Endothelial cell of umbilical vein (primary cell): ENCODE measurements at regions not wholly inside any gene's neighbourhood (a gene's known extent, or its start where the extent isn't known, plus 50 kb on each side); places are given as distances from the start of the nearest gene placed in this dataset.
"Not testable (repeated sequence)": the region's sequence is repeated elsewhere in the genome, so short reads cannot be mapped to it uniquely, and the experiment has no call there.

Source experiments
- BruUV-seq: library from RNA; stranded (reverse); fragments of 400-500 nt; replicated peaks from 2 replicates; lab custom pipeline; 2021; lab: Mats Ljungman, UMichigan
- CTCF ChIA-PET: fragments of 300-600, 350-600 bp; sonication (Branson Sonifier 250); formaldehyde crosslinking; loops from one replicate; lab custom pipeline; 2021; ENCODE audit warnings: antibody characterized with exemption, inconsistent platforms; lab: Charles Lee
- POLR2A ChIA-PET: fragments of 300-600, 350-600 bp; sonication (Branson Sonifier 250); formaldehyde crosslinking; loops from one replicate; lab custom pipeline; 2021; ENCODE audit warnings: antibody characterized with exemption, inconsistent platforms; lab: Charles Lee
- DNase-seq: peaks from one replicate; pipeline ENCODE4 v3.0.0-alpha.2; 2011; ENCODE audit warnings: low read depth, low spot score
- FAIRE-seq: peaks from 2 replicates; lab custom pipeline; 2011; peaks lifted over from hg19 to GRCh38; lab: Jason Lieb, UNC
- H2AFZ ChIP-seq: 2 replicates; pipeline ENCODE4 v1.6.0; 2012; ENCODE audit warnings: low read depth, low read length, control low read depth, inconsistent platforms
- H3K27ac ChIP-seq: 2 replicates; pipeline ENCODE4 v1.5.1; 2011; ENCODE audit warnings: low read depth, mild to moderate bottlenecking, control low read depth, low read length, moderate library complexity; ENCODE audit not compliant: insufficient read depth
- H3K27me3 ChIP-seq, 2 experiments: 2 replicates each; pipeline versions ENCODE4 v1.6.0 to v1.6.1; 2011; ENCODE audit warnings: low read length in 2 of 2, mixed read lengths in 1 of 2; ENCODE audit not compliant: control insufficient read depth in 2 of 2, insufficient read depth in 2 of 2
- H3K36me3 ChIP-seq, 2 experiments: 2 replicates in 1 of 2; 3 replicates in 1 of 2; pipeline ENCODE4 v1.5.1; 2011; ENCODE audit warnings: low read length in 2 of 2, mild to moderate bottlenecking in 1 of 2, moderate library complexity in 1 of 2; ENCODE audit not compliant: control insufficient read depth in 2 of 2, insufficient read depth in 2 of 2; ENCODE audit errors: extremely low read depth in 1 of 2
- H3K4me1 ChIP-seq: 3 replicates; pipeline ENCODE4 v1.5.1; 2011; ENCODE audit warnings: mild to moderate bottlenecking, low read length; ENCODE audit not compliant: control insufficient read depth, insufficient read depth; ENCODE audit errors: extremely low read depth
- H3K4me2 ChIP-seq: 2 replicates; pipeline ENCODE4 v1.6.1; 2011; ENCODE audit warnings: low read length, control low read depth, mixed read lengths; ENCODE audit not compliant: insufficient read depth
- H3K4me3 ChIP-seq, 3 experiments: fragments of 200-600 bp in 1 of 3; sonication (generic), shearing (Covaris generic) in 1 of 3; replicated peaks in 1 of 3; 2 replicates each; pipeline ENCODE4 v1.5.1; 2011 to 2016; ENCODE audit warnings: control low read depth in 3 of 3, low read length in 3 of 3, mild to moderate bottlenecking in 2 of 3, inconsistent platforms in 1 of 3, low read depth in 1 of 3, moderate library complexity in 1 of 3; ENCODE audit not compliant: insufficient read depth in 1 of 3
- H3K79me2 ChIP-seq: 2 replicates; pipeline ENCODE4 v1.6.0; 2012; ENCODE audit warnings: low read length, inconsistent platforms; ENCODE audit not compliant: control insufficient read depth, insufficient read depth
- H3K9ac ChIP-seq: replicated peaks from 2 replicates; pipeline ENCODE3; 2011; ENCODE audit warnings: low read length, control low read depth; ENCODE audit not compliant: insufficient read depth; ENCODE audit errors: extremely low read depth
- H3K9me1 ChIP-seq: replicated peaks from 3 replicates; pipeline ENCODE4 v1.6.0; 2011; ENCODE audit warnings: mild to moderate bottlenecking, low read length; ENCODE audit not compliant: control insufficient read depth, insufficient read depth; ENCODE audit errors: extremely low read depth
- H3K9me3 ChIP-seq: replicated peaks from 2 replicates; pipeline ENCODE4 v1.5.1; 2012; ENCODE audit warnings: low read length, inconsistent platforms; ENCODE audit not compliant: control insufficient read depth, insufficient read depth
- H4K20me1 ChIP-seq: replicated peaks from 2 replicates; pipeline ENCODE3; 2011; ENCODE audit warnings: mild to moderate bottlenecking, low read length; ENCODE audit not compliant: control insufficient read depth, insufficient read depth; ENCODE audit errors: extremely low read depth
- CTCF ChIP-seq, 2 donors: IDR thresholded peaks; 1 replicate in 1 of 2; 2 replicates in 1 of 2; pipeline ENCODE4 v1.5.1; 2011; ENCODE audit warnings: low read length in 2 of 2, mild to moderate bottlenecking in 2 of 2, moderate library complexity in 2 of 2, control low read depth in 1 of 2, inconsistent platforms in 1 of 2, low read depth in 1 of 2; ENCODE audit not compliant: insufficient read depth in 1 of 2; ENCODE audit errors: extremely low read depth in 1 of 2
- EZH2 ChIP-seq: IDR thresholded peaks from 2 replicates; pipeline ENCODE4 v1.6.1; 2012; ENCODE audit warnings: borderline replicate concordance, low read depth, mild to moderate bottlenecking, moderate library complexity, low read length, inconsistent platforms; ENCODE audit not compliant: severe bottlenecking
- FOS ChIP-seq: IDR thresholded peaks from 2 replicates; pipeline ENCODE4 v1.6.1; 2011; ENCODE audit warnings: mild to moderate bottlenecking, low read length, moderate library complexity, borderline replicate concordance; ENCODE audit not compliant: insufficient read depth
- GATA2 ChIP-seq: IDR thresholded peaks from 2 replicates; pipeline ENCODE4 v1.7.0; 2011; ENCODE audit warnings: low read depth, mild to moderate bottlenecking, moderate library complexity, mixed read lengths, low read length; ENCODE audit not compliant: insufficient read length, insufficient read depth
- JUN ChIP-seq: IDR thresholded peaks from 2 replicates; pipeline ENCODE4 v1.6.1; 2011; ENCODE audit warnings: borderline replicate concordance, low read depth; ENCODE audit not compliant: insufficient read length, insufficient read depth
- MAX ChIP-seq: IDR thresholded peaks from 2 replicates; pipeline ENCODE4 v1.6.1; 2011; ENCODE audit not compliant: insufficient read depth, insufficient read length
- MYC ChIP-seq: IDR thresholded peaks from one replicate; pipeline ENCODE4 v1.6.1; 2011; ENCODE audit warnings: mild to moderate bottlenecking, low read depth, low read length
- POLR2A ChIP-seq: IDR thresholded peaks from 2 replicates; pipeline ENCODE4 v1.6.1; 2012; ENCODE audit warnings: low read depth, mild to moderate bottlenecking, control low read depth, low read length
- POLR2AphosphoS5 ChIP-seq: IDR thresholded peaks from 2 replicates; pipeline ENCODE4 v1.6.1; 2012; ENCODE audit warnings: low read depth, mild to moderate bottlenecking, control low read depth, low read length, moderate library complexity; ENCODE audit not compliant: insufficient read depth
- dilution Hi-C: fragments of 300-500 bp; cut with MboI; formaldehyde crosslinking; loops from one replicate; pipeline ENCODE4 v1.15.0; 2019; ENCODE audit warnings: low sequenced_read_pairs; ENCODE audit not compliant: extremely low pct_ligation_motif_present
- intact Hi-C: fragments of 100-400 bp; cut with micrococcal nuclease; formaldehyde crosslinking; loops from one replicate; pipeline ENCODE4 v1.10.0; 2022

GRCh38 chr2:89806363-89806762, 1114.9 kb downstream of the RPIA start:
- H3K36me3 ChIP-seq, dilution Hi-C loops, H4K20me1 ChIP-seq, H3K9ac ChIP-seq, intact Hi-C loops, H3K79me2 ChIP-seq, H2AFZ ChIP-seq, H3K27me3 ChIP-seq, H3K4me3 ChIP-seq, H3K27ac ChIP-seq, H3K4me2 ChIP-seq, H3K4me1 ChIP-seq, POLR2A ChIA-PET, H3K9me1 ChIP-seq, DNase-seq, CTCF ChIA-PET, FAIRE-seq, BruUV-seq: not testable (repeated sequence)
- peaks cover 46% of the 10 kb centered on the region for H3K9me3 ChIP-seq

- BruUV-seq, result no TSS peak
- DNase-seq, result no peak
- Histone ChIP-seq H3K79me2 (no peaks in the 10 kb centered on the region), H3K9ac (no peak overlapping the region), H3K36me3 (no peaks in the 10 kb centered on the region), H3K4me1 (no peaks in the 10 kb centered on the region), H2AFZ (no peak overlapping the region), H3K4me2 (no peak overlapping the region), H3K27ac (no peak overlapping the region), H3K9me3 (peaks cover 43% of the 10 kb centered on the region), H3K4me3 (no peak overlapping the region), H3K27me3 (no peaks in the 10 kb centered on the region), H4K20me1 (no peaks in the 10 kb centered on the region), H3K9me1 (no peaks in the 10 kb centered on the region)
- FAIRE-seq, result no peak
- dilution Hi-C loops (no loop called here), intact Hi-C loops (no loop called here)
- POLR2A ChIA-PET, result no interaction called here
- TF ChIP-seq FOS (no peak), MAX (no peak), POLR2A (no peak), JUN (no peak), POLR2AphosphoS5 (no peak), CTCF (IDR thresholded peaks at IDR 0.05; ENCODE audit: extremely low read depth in 1 of 2, insufficient read depth in 1 of 2, low read depth in 1 of 2, low read length in 2 of 2) (no peak), GATA2 (no peak), EZH2 (no peak), MYC (no peak)
- CTCF ChIA-PET, result no interaction called here
These were observed 1119.8 kb downstream of the RPIA start for GRCh38 chr2:89811295-89811694.

- H3K9me3 ChIP-seq, result peaks cover 43% of the 10 kb centered on the region
- H4K20me1 ChIP-seq, H3K79me2 ChIP-seq, dilution Hi-C loops, DNase-seq, H3K9me1 ChIP-seq, BruUV-seq, H3K4me2 ChIP-seq, FAIRE-seq, intact Hi-C loops, H3K27ac ChIP-seq, H3K4me1 ChIP-seq, H3K4me3 ChIP-seq, H3K36me3 ChIP-seq, CTCF ChIA-PET, H3K27me3 ChIP-seq, H2AFZ ChIP-seq, H3K9ac ChIP-seq, POLR2A ChIA-PET: not testable (repeated sequence)
These were observed 1120.4 kb downstream of the RPIA start for GRCh38 chr2:89811910-89812309.
